Inferior parietal cortex (tissue), 1 donor: ENCODE measurements at regions not wholly inside any gene's neighbourhood (a gene's known extent, or its start where the extent isn't known, plus 50 kb on each side); places are given as distances from the start of the nearest gene placed in this dataset.
A peak's percentile ranks its signal among the peaks of the same experiment; 100 is the strongest.

ENCODE experiments used
- DNase-seq: peaks from one replicate; pipeline ENCODE4 v3.0.0-alpha.2; 2016; ENCODE audit errors: extremely low spot score

- no peak for DNase-seq
These were observed 75.8 kb upstream of the SOD3 start for GRCh38 chr4:24719615-24720014.

GRCh38 chr4:24720436-24720835 lies 74.9 kb upstream of the SOD3 start:
- no peak for DNase-seq

- DNase-seq: no peak
These were observed 74.4 kb upstream of the SOD3 start for GRCh38 chr4:24720979-24721378.

- DNase-seq: no peak
These were observed 73.3 kb upstream of the SOD3 start for GRCh38 chr4:24722026-24722568.

- no peak for DNase-seq
These were observed 67.8 kb upstream of the SOD3 start for GRCh38 chr4:24727390-24728224.

- DNase-seq: peak; percentile 22
These were observed 66.1 kb upstream of the SOD3 start for GRCh38 chr4:24729119-24729730.

GRCh38 chr4:24730256-24731001 lies 64.9 kb upstream of the SOD3 start:
- DNase-seq: peak; percentile 58

GRCh38 chr4:24731448-24731847 lies 63.9 kb upstream of the SOD3 start:
- no peak for DNase-seq

GRCh38 chr4:24734511-24734910 lies 60.9 kb upstream of the SOD3 start:
- no peak for DNase-seq

GRCh38 chr4:24736066-24736465 lies 59.3 kb upstream of the SOD3 start:
- no peak for DNase-seq

GRCh38 chr4:24741910-24742309 lies 53.5 kb upstream of the SOD3 start:
- no peak for DNase-seq

GRCh38 chr4:24742335-24742734 lies 53.0 kb upstream of the SOD3 start:
- no peak for DNase-seq

GRCh38 chr4:24742773-24743172 lies 52.6 kb upstream of the SOD3 start:
- no peak for DNase-seq

GRCh38 chr4:24743206-24743605 lies 52.2 kb upstream of the SOD3 start:
- DNase-seq: no peak

GRCh38 chr4:24743927-24744326 lies 51.4 kb upstream of the SOD3 start:
- no peak for DNase-seq

GRCh38 chr4:24745172-24745895 lies 50.0 kb upstream of the SOD3 start:
- DNase-seq: no peak
